Mammary epithelial cell (primary cell): ENCODE measurements at regions not wholly inside any gene's neighbourhood (a gene's known extent, or its start where the extent isn't known, plus 50 kb on each side); places are given as distances from the start of the nearest gene placed in this dataset.

Experiments used
- EZH2 ChIP-seq: IDR thresholded peaks from 2 replicates; pipeline ENCODE4 v1.6.1; 2012; ENCODE audit warnings: low read length, inconsistent platforms, borderline replicate concordance
- TF ChIP-seq, protein P1 (sequence below), 2 donors: IDR thresholded peaks in 1 of 2; conservative IDR thresholded peaks in 1 of 2; 2 replicates each; pipeline ENCODE4 v1.5.1; 2011 to 2012; ENCODE audit warnings: inconsistent platforms in 2 of 2, low read length in 2 of 2, mild to moderate bottlenecking in 2 of 2, control low read depth in 1 of 2, low read depth in 1 of 2; ENCODE audit not compliant: insufficient read depth in 1 of 2; ENCODE audit errors: extremely low read depth in 1 of 2

DNA sequence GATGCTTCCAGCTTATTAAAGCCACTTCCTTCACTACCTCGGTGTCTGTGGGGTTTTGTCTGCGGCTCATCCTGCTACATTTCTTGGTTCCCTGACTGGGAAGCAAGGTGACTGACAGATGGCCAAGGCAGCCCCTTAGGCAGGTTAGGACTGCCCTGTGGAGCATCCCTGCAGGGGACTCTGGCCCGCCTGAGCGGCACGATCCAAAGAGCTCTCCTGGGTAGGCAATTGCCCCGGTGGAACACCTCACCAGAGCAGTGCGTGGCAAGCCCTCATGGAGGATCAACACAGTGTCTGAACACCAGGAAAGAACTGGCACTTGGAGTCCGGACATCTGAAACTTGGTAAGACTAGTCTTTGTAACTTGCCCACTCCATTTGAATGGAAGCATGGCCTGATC lies 1143.4 kb downstream of the ARAP2 start:
- no peak for TF ChIP-seq EZH2
- TF ChIP-seq, protein P1, sequence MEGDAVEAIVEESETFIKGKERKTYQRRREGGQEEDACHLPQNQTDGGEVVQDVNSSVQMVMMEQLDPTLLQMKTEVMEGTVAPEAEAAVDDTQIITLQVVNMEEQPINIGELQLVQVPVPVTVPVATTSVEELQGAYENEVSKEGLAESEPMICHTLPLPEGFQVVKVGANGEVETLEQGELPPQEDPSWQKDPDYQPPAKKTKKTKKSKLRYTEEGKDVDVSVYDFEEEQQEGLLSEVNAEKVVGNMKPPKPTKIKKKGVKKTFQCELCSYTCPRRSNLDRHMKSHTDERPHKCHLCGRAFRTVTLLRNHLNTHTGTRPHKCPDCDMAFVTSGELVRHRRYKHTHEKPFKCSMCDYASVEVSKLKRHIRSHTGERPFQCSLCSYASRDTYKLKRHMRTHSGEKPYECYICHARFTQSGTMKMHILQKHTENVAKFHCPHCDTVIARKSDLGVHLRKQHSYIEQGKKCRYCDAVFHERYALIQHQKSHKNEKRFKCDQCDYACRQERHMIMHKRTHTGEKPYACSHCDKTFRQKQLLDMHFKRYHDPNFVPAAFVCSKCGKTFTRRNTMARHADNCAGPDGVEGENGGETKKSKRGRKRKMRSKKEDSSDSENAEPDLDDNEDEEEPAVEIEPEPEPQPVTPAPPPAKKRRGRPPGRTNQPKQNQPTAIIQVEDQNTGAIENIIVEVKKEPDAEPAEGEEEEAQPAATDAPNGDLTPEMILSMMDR (conservative IDR thresholded peaks at IDR 0.05 in 1 of 2, IDR thresholded peaks at IDR 0.05 in 1 of 2; ENCODE audit: extremely low read depth in 1 of 2, insufficient read depth in 1 of 2, low read depth in 1 of 2, low read length in 2 of 2), result no peak
